Right renal pelvis (tissue), 4 donors: ENCODE measurements at regions not wholly inside any gene's neighbourhood (a gene's known extent, or its start where the extent isn't known, plus 50 kb on each side); places are given as distances from the start of the nearest gene placed in this dataset.
"Not testable (repeated sequence)": the region's sequence is repeated elsewhere in the genome, so short reads cannot be mapped to it uniquely, and the experiment has no call there.

Source experiments
- DNase-seq, 4 donors: peaks; one replicate each; pipeline ENCODE4 v3.0.0-alpha.2; 2013; ENCODE audit warnings: low read depth in 4 of 4, low spot score in 3 of 4, missing footprints in 1 of 4

DNA sequence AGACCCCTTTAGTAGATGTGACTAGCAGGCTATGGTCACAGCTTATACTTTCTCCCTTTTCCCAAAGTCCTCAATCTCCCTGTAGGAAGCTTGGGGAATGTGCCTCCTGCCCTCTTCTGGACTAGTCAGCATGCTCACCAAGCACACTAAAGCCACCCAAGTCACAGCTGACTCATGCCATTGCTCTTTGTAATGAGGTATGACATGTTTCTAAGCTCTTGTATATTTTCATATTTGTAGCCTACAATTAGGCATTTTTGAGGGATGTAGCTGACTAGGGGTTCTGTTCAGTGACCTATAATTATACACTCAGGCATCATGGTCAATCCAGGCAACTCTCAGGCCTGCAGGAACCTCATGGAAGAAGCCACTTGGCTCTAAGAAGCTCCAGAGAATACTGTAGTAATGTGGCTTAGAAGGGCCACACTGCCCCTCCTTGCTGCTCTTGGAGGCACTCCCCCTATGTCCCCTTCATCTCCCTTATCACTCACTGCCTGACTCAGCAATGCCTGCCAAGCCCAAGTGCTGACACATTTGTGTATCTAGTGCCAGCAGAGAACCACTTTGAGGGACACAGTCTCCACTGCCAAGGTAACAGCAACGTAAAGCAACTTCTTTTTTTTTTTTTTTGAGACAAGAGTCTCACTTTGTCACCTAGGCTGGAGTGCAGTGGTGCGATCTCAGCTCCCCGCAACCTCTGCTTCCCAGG is 86.2 kb downstream of the RPL27A start:
- DNase-seq, result no peak

DNA sequence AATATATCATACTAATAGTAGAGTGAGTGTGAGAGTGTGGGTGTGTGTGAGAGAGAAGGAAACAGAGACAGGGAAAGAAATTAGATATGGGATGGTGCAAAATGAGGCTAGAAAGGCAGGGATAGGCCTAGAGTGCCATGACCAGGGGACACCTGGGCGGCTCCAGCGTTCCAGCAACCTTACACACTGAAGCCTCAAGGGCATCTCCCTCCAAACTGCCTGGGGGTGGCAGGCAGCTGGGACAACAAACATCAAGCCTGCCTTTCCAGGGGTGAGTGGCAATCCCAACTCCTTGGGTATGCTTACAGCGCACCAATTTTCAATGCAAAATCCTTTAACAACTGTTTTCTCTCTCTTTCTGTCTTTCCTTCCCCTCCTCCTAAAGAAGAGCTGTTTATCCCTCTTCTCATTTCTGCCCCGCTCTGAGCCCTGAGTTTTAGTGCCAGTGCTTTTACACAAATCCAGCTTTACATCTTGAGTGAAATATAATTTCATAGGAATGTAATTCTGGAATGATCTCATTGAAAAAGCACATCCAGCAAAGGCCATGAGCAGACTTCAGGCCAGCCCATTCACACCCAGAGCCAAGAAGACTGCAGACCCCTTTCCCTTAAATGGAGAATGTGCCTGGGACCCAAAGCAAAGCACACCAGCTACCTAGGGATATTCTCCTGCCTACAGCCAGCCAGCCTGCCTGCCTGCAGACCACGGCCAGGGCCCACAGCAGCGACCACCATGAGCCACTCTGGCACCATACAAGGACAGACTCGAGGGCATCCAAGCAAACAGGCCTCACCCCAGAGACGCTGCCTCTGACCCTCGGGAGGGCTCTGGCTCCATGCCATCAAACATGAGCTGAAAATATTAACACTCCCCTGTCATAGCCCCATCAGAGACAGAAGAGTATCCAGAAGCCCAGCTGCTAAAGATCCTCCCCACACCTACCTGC is 90.3 kb downstream of the RPL27A start:
- DNase-seq, result no peak

DNA sequence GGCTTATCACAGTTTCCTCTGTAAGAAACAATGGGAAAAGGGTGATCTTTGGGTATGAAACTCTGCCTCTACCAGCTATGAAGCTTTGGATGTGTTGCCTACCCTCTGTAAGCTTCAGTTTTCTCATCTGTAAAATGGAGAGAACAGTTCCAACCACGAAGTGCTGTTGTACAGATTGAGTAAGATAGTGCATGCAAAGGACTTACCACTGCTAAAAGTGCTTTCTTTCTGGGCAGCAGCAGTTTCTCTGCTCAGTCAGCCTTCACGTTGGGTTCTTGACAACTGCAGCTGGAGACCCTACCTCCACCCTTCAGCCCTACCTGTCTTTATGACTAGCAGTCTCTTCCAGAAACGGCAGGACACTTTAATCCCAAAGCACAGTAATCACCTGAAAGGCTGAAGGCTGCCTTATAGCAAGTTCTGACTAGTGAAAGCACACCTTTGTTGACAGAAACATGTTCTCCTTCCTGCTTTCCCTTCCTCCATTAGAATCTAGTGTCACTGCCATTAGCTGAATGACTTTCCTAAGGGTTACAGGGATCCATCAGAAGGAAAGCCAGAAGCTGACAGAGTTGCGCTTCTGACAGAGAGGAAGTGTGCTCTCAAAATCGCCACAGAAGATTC is 91.4 kb downstream of the RPL27A start:
- DNase-seq, result no peak

DNA sequence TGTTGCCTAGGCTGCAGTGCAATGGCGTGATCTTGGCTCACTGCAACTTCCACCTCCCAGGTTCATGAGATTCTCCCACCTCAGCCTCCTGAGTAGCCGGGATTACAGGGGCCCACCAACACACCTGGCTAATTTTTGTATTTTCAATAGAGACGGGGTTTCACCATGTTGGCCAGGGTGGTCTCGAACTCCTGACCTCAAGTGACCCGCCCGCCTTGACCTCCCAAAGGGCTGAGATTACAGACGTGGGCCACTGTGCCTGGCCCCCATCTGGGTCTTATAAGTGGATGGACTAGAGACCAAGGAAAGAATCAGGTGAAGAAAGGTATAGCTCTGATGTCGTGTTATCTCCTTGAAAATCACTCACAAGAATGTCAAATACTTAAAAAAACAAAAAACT is 92.3 kb downstream of the RPL27A start:
- not testable (repeated sequence) for DNase-seq

DNA sequence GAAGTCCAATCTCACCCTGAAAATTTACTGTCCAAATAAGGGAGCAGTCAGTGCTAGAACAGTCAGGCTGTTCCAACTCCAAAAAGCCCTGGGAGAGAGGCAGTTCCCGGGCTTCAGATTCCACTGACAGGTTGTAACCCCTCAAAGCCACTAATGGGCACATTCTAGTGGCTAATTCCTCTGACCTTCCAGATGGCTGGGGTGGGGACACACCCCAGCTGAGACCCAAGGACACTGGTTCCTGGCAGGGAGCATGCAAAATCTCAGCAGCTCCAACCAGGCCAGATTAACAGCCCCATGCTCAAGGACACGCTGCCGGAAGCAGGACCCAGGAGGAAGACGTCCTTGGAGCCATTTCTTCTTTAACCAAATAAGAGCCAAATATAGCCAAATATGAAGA is 92.7 kb downstream of the RPL27A start:
- no peak for DNase-seq

DNA sequence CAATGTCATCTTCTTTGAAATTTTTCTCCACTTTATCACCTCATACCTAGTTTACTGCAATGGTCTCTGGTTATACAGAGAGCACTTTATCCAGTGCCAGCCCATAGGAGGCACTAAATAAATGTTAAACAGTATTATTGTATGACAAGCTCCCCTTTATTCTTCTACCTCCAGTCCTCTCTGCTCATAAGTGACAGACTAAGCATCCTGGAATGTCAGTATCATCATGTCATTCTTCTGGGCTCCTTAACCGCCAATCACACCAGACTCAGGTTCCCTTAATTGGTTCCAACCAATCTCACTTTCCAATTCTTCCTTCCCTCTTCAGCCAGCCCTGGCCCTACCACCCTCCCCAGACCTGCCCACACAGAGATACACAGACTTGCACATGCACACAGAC is 93.1 kb downstream of the RPL27A start:
- no peak for DNase-seq

DNA sequence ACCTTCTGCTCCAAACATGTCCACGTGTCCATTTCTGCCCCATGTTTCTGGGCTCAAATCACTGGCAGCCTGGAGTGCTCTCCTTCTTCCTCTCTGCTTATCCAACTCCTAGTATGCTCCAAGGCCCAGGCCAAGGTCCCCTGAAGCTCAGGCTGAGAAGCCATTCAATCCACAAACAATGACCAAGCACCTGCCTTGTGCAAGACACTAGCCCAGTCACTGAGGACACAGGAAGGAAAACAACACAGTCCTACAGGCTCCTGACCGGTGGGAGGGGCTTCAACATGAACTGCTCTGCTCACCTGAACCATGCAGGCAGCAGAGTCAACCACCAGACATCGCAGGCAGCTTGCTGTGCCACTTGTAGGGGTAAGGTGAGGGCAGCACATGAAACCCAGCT is 93.6 kb downstream of the RPL27A start:
- no peak for DNase-seq

DNA sequence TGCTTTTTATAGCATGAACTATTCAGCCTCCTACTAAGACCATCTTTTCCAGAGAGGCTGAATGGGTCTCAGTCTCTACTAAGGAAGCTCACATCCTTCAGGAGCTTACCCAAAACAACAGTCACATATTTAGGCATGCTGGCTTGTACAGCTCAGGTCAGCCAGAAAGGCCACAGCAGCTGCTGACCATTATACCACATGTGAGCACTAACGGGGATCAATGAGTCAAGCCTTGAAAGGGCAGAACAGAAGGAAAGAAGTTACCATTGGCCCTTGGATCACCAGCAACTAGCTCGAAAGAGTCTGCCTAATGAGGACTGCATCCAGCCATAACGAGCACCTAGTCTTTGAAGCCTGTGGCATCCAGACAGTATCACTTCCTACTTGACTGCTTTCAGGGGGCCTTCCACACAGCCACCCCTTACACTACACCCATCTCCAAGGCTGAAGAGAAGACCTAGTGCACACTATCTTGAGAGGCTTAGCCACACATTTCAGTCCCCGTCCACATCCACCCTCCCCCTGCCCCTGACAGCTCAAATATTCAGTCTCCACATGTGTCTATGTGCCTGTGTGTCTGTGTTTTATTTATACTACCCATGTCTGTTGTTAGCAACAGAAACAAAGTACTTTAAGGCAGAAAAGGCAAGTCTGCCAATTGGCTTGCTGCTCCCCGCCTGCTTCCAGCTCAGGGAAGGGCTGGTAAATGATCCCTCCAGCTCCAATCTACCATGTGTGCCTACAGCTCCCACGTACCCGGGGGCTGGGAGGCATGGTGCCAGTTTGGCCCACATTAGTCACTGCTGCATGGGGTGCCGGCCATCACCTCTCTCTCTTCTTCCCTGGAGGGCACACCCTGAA is 95.5 kb downstream of the RPL27A start:
- DNase-seq, result no peak

DNA sequence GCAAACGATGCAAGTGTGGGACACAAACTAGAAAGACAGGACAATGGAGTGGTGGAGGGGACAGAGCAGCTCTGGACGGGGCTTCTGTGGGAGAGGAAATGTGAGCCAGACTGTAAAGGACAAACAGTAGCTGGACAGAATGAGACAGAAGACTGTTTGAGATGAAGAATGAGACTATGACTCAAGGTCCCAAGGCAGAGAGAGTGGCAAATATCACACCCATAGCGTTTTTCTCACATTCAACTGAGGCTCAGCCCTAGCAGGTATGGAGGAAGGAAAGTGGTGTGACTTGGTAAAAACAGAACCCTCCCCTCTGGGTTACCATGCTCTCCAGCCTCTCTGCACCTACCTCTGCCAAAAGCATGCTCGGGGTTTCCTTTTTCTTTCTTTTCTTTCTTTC is 96.5 kb downstream of the RPL27A start:
- DNase-seq, result no peak

DNA sequence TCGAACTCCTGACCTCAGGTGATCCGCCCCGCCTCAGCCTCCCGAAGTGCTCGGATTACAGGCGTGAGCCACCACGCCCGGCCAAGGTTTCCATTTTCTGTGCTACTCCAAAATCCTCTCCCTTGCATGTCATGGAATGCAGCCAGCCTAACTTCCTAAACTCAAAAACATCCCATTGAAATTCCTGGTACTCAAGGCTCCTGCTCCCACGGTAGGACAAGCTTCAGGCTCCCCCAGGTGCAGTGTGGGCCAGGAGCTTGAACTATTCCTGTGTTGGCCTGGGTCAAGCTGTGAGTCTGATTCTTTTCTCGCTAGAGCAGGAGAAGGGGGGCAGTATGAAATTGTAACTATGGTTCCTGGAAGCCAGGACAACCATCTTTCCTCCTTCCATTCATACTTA is 97.1 kb downstream of the RPL27A start:
- no peak for DNase-seq

DNA sequence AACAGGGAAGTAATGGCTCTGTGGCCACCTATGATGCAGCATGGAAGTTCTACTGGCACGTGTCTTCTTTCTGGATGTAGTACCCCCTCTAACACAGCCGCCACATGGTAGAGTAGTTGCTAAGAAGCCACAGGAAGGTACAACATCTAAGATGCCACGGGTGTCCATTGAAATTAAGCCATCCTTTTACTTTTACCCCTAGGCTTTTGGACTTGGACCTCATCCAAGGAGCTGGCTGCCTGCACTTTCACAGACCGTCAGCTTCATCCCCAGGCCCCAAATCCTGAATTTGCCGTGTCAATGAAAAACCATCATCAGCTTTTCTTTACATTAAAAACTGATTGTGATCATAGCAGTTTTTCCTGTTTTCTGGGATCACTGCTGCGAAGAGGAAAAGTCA is 102.4 kb downstream of the RPL27A start:
- DNase-seq, result no peak

DNA sequence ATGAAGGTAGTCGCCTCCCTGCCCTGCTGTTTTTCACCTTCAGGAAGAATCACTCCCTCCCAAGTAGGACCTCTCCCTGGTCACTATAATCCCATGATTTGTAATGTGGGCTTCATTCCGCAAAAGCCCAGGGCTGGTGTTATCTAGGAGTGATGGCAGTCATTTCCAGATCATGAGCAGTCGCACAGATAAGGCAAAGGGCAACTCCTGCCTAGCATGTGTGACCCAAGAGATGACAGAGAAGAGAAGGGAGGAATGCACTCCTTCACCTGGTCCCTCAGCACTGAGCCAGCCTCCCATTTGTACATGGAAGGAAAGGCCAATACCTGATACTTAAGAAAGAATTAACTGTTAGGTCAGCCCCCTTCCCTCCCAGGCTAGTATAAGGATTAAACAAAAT is 102.9 kb downstream of the RPL27A start:
- no peak for DNase-seq

DNA sequence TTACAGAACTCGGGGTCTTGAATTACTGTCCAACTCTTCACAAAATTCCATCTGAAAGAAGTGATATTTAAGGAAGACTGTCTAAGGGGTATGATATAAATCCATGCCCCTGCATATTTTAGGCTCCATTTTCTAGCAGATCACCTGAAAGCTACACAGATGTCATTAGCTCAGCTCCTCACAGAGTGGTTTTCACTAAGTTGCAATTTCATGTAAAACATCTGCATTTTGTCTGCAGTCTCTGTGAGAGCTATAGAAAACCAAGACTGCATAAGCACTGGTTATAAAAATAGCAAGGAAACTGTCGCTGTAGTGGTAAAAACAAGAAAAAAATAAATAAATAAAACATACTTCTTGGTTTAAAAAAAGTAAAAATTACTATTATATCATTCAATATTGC is 103.4 kb downstream of the RPL27A start:
- no peak for DNase-seq

DNA sequence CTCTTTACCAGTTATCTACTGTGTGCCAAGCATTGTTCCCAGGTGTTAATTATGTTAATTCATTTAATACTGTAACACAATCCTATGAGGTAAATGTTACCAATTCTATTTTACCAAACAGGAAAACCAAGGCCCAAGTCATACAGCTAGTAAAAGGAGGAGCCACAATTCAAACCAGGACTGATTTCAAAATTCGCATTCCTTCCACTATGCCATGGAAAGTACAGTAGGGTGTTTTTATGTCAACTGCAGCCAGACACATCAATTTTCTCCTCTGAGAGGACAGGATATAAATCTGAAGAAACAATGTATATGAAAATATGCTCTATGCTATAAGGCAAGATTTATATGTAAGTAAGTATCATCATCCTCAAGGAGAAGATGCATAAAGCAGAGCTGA is 104.3 kb downstream of the RPL27A start:
- DNase-seq, result no peak

DNA sequence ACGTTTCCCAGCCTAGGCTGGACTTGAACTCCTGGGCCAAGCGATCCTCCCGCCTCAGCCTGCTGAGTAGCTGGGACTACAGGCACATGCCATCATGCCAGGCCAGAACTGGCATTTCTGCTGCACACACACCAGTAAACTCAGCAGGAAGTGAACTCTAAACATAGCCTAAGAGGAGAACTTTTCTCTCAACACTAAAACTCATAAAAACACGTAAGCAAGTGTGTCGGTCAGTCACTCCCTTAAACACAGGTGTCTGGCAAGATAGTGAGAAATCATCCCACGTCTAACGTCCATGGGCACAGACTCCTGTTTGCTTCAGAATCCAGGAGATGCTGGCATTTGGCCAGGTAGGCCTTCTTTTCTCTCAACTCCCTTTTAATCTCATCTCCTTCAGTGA is 104.8 kb downstream of the RPL27A start:
- no peak for DNase-seq

DNA sequence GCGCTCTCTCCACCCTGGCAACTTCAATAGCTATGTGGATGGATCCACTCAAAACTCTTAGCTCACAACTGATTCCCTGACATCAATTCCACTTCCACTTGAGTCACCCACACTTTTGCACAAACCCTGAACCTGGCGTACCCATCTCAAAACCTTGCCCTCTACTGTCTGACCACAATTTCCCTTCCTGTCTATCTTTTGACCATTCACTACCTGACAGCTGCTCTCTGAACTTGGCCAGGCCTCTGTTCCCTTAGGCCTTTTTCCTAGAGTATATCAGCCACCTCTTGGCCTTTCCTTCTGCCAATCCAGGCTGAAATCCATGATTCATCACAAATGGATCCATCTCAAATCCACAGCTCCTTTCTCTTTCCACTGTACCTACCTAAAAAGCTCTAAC is 106.0 kb downstream of the RPL27A start:
- DNase-seq, result no peak

DNA sequence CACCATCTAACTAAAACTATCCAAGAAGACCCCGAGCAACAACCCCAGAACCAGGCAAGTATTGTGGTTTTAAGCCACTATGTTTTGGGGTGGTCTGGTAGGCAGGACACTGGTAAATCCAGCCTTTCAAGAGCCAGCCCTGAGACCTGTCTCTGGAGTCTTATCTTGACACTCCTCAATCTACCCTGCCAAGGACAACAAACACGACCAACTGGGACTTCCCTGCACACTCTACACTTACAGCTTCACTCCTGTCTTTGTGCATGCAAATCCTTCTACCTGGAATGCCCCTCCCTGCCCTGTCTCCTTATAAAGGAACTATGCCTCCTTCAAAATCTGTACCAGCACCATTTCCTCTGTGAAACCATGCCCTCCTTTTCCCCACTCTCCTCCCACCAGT is 107.3 kb downstream of the RPL27A start:
- DNase-seq, result no peak

DNA sequence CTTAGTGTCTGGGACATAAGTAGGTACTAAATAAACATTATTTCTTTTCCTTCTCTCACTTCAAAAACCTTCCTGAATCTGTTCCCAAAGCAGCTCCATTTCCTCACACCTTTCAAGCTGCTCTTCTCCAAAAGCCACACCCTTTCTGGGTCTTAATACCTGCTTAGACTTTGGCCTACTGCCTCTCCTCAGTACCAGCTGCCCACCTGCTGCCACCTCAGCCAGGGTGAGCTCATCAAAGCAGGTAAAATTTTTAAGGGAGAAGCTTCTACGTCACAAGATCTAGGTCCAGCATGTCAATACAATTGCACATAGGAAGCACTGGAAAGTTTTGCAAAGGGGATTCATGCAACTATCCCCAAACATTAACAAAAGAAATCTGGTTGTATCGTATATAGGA is 108.4 kb downstream of the RPL27A start:
- DNase-seq, result no peak

DNA sequence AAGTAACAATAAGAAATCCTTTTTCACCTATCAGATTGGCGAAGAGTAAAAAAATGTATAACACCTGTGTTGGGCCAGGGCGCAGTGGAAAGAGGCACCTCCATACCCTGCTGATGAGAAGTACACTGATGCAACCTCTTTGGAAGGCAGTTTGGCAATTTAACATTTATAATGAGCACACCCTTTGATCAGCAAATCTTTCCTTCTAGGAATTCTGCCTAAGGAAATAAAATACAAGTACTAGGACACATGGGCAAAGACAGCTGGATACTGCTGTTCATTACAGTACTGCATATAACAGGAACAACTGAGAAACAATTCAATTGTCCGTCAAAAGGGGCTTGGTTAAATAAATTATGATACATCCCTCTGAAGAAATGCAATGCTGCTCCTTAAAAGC is 110.1 kb downstream of the RPL27A start:
- DNase-seq, result no peak

DNA sequence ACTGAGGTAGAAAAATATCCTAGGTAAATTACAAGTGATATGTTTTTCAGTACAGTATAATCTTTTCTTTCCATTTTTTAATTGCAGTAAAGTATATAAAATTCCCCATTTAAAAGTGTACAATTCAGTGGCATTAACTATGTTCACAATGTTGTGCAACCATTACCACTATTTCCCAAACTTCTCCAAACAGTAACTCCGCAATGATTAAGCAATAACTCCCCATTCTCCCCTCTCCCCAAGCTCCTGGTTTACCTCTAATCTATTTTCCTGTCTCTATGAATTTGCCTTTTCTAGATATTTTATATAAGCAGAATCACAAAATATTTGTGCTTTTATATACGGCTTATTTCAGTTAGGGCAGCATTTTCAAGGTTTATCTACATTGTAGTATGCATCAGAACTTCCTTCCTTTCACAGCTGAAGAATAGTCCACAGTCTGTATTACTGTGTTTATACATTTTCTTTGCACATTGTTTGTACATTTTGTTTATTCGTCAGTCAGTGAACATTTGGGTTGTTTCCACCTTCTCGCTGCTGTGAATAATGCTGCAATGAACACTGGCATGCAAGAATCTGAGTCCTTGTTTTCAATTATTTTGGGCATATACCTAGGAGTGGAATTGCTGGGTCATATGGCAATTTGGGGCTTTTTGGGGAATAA is 110.7 kb downstream of the RPL27A start:
- DNase-seq, result no peak
